Skin epidermis (tissue), 12 donors: ENCODE measurements at regions not wholly inside any gene's neighbourhood (a gene's known extent, or its start where the extent isn't known, plus 50 kb on each side); places are given as distances from the start of the nearest gene placed in this dataset.

Experiments
- H3K27ac ChIP-seq, 21 experiments: fragments of 200-600 bp; sonication (generic) in 11 of 21; one replicate each; pipeline ENCODE4 v1.5.0; 2020; ENCODE audit warnings: mild to moderate bottlenecking in 3 of 21, inconsistent platforms in 2 of 21, moderate library complexity in 2 of 21
- H3K4me3 ChIP-seq, 7 experiments: fragments of 200-600 bp; sonication (generic) in 2 of 7; one replicate each; pipeline ENCODE4 v1.5.0; 2020; ENCODE audit warnings: inconsistent platforms in 2 of 7, mild to moderate bottlenecking in 2 of 7, moderate library complexity in 1 of 7

DNA sequence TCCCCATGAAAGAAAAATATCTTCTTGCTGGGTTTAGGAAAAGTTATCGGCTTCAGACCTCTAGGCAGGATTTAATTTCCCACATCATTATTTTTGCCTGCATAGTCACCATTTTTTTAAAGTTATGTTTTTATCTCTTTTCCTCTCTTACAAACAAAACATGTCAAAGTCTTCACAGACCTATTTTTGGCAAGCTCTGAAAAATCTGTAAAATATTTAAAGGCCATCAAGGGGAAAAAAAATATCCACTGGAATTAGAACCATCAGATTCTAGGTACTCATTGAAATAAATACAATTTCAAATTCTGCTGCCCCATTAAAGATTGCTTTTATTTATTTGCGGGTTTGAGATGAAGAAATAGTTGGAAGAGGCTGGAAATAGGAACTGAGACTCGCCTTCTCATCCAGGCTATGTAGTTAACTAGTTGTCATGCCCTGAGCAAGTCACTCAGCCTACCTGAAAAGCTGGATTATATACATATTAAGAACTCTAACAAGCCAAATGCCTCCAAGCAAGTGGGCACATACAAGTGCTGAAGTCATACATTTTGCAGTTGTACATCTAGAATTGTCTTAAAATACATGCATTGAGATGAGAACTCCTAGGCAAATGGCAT lies 101.7 kb upstream of the SASH1 start:
- Histone ChIP-seq H3K4me3 (no peak overlapping the region), H3K27ac (peak overlapping the region in 11 of 21 experiments; percentile 15 to 73 (median 37))

DNA sequence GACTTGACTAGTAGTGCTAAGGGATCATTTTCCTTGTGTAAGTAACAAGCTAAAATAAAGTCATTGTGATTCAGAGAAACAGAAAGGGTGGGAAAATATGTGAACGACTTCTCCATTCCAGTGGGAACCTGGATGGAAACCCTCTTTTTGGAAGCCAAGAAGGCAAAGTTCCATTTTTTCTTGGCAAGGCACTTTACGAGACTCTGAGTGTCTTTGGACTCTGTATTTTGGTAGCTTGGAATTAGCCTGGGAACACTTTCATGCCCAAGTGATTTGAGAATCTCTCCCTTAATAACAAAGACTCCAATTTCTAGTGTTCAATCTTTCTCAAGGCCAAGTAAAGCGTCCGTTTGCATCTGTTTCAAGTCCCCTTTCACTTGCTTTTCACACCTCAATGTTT lies 100.5 kb upstream of the SASH1 start:
- Histone ChIP-seq H3K4me3 (no peak overlapping the region), H3K27ac (peak overlapping the region in 5 of 21 experiments; percentile 15 to 45 (median 23))

DNA sequence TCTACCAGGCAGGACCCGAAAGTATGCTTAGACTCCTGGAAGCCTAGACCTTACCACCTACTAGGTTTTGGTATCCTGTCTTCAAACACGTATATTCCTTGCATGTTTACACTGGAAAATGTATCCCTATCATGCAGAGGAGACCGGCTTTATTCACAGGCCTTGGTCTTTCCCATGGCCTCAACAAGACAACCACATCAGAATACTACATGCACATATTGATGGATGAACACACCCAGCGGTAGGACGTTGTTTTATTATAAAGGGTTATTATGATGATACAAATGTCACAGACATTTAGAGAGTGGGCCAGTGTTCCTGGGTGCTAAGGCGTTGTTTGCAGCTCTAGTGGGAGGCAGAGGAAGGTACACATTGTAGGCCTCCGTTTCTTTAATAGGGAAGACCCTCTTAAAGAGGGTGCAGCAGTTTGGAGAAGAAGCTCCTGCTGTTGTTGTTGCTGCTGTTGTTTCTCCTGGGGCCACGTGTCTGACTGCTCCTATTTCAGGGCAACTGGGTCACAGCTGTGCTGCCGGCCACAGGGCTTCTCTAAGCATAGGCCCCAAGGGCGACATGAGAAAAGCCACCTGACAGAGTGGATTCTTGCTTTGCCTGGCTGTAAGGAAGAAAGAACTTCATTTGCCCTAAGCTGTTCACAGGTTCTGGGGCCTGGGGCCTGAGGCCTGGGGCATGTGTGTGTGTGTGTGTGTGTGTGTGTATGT lies 98.3 kb upstream of the SASH1 start:
- Histone ChIP-seq H3K4me3 (no peak overlapping the region), H3K27ac (peak overlapping the region in 1 of 21 experiments; percentile 37)

DNA sequence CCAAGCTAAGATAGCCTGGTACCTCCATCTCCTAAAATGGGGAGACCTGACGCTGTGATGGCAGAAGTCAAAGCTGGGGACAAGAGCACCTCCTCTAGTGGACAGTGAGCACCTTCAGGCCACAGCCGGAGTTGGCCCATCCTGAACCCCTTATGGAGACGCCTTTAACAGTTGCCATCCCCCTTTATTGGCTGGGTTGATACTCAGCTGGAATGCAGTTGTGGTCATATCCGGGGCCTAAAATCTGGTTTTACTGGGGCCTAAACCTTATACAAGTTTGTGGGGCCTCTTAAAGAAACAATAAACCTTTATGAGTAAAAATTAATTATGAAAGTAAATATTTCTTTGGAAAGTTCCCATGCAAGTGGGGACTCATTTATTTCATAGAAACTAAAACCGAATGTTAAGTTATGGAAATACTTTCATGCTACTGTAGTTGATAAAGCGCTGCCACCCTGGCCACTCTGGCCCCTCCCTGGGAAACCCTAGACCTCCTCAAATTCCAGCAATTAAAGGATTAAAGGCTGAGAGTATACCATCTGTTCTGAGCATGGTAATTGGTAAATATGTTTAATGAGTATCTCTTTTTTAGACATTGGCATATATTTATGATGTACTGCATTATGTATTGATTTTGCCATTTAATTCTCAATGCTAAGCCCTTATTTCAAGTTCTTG lies 95.1 kb upstream of the SASH1 start:
- H3K27ac ChIP-seq = no peak overlapping the region
- H3K4me3 ChIP-seq = no peak overlapping the region

DNA sequence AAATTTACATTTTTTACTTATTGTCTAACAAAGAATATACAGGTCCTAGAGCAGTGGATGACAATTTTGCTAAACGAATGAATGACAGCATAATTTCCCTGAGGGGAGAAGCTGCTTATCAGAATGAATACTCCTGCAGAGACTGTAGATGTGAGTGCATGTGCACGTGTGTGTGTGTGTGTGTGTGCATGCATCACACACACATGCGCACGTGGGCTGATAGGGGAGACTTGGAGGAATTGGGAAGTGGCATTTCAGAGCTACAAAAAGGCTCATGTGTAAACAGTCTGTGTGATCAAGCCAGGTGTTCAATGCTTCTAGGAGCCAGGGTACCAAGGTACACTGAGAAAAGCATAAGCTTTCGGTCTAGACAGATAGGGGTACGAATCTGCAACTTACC lies 93.5 kb upstream of the SASH1 start:
- no peak overlapping the region for H3K27ac ChIP-seq
- H3K4me3 ChIP-seq = no peak overlapping the region

DNA sequence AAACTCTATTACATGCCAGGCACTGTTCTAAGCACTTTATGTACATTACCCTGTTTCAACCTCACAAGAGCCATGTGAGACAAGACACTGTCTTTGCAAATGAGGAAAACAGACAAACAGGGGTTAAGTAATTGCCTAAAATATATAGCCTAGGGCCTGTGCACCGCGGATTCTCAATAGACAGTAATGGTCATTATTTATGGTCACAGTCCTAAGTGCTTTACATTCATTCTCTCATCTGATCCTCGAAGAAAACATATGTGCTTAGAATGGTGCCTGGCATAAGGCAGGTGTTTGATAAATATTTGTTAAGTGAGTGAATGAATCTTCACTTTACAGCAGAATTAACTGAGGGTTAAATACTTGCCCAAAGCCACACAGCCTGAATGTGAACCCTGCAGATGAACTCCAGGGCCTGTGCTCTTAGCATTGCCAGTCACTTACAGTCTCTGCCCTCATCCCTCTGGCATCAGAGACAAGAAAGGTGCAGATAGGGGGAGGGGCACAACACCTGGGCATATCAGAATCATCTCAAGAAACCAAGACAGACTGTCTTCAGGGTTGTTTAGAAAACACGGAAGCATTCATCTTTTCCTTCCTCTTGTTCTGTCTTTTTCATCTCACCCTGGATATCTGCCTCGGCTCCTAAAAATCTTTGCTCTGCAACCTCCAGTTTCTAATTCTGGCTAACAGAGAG lies 92.8 kb upstream of the SASH1 start:
- no peak overlapping the region for H3K27ac ChIP-seq
- H3K4me3 ChIP-seq = no peak overlapping the region

DNA sequence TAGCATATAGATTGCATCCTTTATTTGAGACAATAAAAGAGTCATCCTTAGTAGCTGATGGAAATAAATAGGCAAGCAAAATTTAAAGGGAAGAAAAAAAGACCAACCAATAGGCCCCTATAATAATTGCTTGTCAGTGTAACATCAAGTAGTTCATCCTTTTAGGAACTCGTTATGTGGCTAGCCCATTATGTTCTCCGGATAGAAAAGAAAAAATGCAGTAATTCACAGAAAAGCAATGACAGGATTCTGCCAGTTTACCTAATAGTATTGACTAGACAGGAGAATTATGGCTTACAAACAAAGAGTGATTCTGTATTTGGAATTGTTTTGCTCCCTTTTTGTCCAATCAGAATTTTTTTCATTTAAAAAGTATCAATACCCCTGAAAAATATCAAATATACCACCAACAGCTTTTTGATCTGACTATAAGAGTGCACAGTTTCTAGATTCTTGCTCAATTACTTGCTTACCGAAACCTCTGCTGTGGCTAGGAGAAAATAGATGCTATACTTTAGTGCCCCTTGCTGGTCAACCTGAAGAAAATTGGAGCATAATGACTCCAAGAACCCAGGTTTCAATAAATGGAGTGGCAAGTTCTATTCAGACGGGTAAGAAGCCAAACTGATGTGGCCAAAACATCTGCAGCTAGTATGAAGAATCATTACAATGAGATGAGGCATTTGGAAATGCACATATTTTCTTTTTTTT lies 91.5 kb upstream of the SASH1 start:
- H3K4me3 ChIP-seq = no peak overlapping the region
- no peak overlapping the region for H3K27ac ChIP-seq

DNA sequence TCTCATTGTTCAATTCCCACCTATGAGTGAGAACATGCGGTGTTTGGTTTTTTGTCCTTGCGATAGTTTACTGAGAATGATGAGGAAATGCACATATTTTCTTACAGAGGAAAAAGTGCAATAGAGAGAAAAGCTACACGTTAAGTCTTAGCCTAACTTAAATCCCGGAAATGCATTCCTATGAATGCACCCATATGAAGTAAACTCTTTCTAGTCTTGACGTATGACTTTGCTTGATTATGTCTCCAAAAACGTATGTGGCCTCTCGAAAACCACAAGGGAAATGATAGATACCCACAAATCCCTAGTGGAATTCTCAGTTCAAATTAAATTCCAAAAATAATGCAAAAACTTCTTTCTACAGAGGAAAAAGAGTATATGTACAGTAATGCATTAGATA lies 90.7 kb upstream of the SASH1 start:
- Histone ChIP-seq H3K4me3 (no peak overlapping the region), H3K27ac (no peak overlapping the region)

DNA sequence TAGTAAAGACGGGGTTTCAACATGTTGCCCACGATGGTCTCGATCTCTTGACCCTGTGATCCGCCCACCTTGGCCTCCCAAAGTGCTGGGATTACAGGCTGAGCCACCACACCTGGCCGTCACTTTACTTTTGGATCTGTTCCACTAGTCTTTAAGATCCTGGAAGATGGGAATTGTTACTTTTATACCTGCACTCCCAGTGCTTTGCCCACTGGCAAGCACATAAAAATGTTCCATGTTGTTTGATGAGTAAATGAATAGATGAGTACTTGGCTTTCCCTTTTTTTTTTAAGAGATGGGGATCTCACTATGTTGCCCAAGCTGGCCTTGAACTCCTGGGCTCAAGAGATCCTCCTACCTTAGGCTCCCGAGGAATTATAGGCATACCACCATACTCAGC lies 84.8 kb upstream of the SASH1 start:
- H3K4me3 ChIP-seq = no peak overlapping the region
- no peak overlapping the region for H3K27ac ChIP-seq

DNA sequence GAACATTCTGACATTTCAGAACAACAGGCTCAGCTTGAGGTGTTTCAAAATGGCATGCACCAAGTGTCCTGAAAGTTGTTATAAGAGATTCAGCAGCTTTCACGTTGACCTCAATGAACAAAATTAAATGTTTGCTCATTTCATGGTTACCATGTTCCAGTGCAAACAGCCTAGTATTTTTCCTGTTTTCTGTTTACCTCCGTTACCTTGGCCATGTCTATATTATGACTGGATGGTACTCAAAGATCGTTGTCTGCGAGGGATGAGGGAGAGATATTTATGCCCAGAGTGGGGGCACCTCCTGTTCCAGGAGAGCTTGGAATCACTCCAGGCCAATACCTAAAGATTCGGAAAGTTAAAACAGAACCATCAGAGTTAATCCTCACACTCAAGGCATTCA lies 83.8 kb upstream of the SASH1 start:
- no peak overlapping the region for H3K27ac ChIP-seq
- H3K4me3 ChIP-seq = no peak overlapping the region

DNA sequence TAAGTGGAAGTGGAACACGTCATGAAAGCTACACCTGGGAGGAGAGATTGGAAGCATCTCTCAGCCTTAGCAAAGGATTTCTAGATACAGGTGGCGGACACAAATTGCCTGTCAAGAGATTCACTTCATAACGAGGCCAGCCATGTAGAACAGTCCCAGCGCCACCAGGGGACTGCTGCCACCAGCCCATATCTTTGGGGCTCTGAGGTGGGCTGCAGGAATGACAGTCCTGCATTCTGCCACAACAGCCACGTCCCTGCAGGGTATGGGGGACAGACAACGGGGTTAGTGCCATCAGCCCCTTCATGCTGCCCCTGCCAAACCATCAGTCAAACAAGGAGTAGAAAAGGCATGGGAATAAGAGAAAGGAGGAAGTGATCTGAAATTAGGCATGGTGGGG lies 81.2 kb upstream of the SASH1 start:
- Histone ChIP-seq H3K27ac (peak overlapping the region in 1 of 21 experiments; percentile 7), H3K4me3 (no peak overlapping the region)

DNA sequence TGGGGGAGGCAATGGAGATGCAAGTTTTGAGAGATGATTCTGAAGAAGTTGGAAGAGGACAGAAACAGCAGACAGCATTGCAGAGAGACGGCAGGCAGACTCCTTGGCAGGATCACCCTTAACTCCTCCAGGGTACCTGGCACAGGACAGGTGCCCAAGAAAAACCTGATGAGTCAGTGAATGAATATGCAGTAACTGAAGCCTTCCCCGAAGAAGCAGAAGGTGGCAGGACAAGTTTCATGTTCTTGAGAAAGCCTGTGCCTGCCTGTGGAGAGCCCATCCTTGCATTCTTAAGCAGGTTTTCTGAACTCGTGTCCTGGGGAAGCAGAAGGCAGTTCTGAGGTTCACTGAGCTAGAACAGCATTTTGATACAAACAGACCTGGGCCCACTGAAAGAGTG lies 79.6 kb upstream of the SASH1 start:
- H3K4me3 ChIP-seq = no peak overlapping the region
- peak overlapping the region in 10 of 21 experiments; percentile 16 to 67 (median 54) for H3K27ac ChIP-seq

DNA sequence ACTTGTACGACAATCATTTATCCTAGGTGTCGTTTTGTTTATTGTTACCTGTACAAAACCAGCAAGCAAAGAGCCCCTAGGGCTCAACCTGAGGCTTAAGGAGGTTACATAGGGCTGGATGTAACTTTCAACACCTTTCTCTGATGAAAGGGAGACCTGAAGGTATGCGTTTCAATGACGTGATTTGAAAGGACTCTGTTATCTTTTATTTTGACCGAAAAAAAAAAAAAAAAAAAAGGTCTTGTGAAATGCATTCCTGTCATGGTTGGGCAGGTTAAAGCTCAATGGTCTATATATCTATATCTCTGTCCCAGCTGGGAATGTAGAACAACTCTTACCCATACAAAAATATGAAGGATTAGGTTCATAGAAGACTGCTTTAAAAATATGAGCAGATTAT lies 78.7 kb upstream of the SASH1 start:
- Histone ChIP-seq H3K4me3 (no peak overlapping the region), H3K27ac (peak overlapping the region in 11 of 21 experiments; percentile 16 to 67 (median 52))

DNA sequence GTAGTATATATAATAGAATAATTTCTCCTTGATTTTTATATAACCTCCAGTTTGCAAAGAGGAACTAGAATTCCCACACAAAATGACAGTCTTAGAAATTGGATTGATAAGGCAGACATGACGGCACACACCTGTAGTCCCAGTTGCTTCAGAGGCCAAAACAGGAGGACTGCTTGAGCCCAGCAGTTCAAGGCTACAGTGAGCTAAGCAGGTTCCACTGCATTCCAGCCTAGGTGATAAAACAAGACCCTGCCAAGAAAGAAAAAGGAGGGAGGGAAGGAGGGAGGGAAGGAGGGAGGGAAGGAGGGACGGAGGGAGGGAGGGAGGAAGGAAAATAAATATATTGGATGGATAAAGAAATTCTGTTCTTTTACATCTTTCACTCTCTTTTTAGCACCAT lies 77.6 kb upstream of the SASH1 start:
- Histone ChIP-seq H3K4me3 (no peak overlapping the region), H3K27ac (no peak overlapping the region)

DNA sequence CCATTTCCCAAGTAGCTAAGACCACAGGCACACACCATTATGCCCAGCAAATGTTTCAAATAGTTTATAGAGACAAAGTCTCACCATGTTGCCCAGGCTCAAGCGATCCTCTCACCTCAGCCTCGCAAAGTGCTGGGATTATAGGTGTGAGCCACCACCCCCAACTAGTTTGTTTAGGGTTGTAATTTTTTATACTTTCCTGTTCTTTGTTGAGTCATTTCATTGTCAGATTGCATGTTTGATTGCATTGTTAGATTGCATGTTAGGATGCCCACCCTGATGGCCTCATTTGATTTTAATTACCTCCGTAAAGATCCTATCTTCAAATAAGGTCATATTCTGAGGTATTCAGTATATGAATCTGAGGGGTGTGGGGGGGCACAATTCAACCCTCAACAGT lies 73.3 kb upstream of the SASH1 start:
- no peak overlapping the region for H3K4me3 ChIP-seq
- no peak overlapping the region for H3K27ac ChIP-seq

DNA sequence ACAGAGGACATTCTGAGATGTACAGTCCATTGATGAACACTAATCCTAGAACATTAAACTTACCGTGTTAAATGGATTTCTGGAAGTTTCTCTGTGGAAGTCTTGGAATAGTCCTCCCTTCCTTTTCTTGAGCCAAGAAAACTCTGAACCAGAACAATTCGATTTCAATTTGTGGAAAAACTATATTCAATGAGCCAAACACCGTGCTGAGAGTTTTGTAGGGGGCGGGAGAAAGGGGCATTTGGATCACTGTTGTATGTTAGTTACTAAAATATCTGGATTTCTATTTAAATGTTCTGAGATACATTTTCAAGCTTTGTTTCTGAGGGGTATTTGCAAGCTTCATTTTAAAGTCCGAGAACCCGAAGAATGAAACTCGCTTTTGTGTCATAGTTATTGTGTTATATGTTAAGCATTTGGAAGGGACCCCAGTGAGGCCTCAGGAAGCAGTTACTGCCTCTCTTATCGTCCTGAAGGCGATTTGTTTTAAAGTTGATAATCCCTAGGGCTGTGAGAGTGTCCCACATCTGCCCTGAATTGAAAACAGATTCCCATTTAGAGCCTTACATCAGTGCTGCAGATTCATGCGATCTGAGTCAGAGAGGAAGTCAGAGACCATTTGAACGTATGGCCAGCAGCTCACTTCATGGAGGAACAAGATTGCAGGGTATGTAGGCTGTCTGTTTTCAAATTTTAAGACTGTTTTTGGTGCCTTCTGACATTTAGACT lies 70.8 kb upstream of the SASH1 start:
- Histone ChIP-seq H3K27ac (peak overlapping the region in 11 of 21 experiments; percentile 6 to 70 (median 40)), H3K4me3 (peak overlapping the region in 3 of 7 experiments; percentile 10 to 20 (median 18))

DNA sequence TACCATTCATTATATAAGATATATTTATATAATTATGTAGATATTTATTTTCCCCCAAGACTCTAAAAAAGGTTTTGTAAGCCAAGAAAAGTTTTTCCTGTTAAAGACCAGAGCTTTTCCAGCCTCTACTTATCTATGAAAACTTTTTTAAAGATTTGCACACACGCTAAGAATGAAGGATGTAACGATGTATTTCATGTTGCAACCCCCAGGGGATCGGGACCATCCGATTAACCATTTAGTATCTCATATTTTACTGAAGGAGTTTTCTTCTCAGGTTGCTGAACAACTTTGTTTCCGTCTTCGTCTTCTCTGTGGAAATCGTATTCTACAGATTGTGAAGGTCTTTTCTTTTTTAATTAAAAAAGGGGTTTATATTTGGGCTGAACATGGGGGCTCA lies 70.0 kb upstream of the SASH1 start:
- H3K27ac ChIP-seq = peak overlapping the region in 5 of 21 experiments; percentile 16 to 70 (median 57)
- H3K4me3 ChIP-seq = peak overlapping the region in 3 of 7 experiments; percentile 10 to 20 (median 18)

DNA sequence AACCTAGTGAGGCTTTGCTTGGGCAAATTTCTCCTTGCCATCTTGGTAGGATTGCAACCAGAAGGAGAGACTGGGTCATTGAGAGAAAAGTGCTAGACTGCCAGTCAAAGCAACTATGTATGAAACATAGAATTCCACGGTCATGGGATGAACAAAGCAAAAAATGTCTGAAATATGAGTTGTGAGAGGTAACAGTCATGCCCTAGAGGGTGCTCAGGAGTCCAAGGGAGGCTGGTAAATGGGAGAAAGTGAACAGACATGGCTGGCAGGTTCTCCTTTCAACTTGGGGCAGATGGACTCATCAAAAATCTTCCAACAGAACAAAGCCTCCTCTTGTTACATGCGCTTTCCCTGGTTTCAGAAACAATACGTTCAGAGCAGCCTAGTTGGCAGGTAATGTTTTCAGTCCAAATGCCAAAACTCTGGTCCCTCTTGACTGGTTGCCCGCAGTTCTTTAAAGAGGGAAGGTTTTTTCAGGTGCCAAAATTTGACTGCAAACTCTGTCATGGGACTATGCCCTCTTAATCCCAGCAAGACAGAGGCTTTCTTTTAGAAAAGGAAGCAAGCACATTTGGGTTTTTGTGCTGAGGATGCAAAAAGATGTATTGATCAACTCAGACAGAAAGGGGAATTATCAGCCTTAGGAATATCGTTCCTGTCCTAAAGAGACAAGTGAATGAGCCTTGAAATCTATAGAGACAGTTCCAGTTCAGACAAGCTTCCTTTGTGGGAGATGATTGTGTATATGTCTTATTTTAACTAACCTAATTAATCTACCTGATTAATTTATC lies 68.5 kb upstream of the SASH1 start:
- peak overlapping the region in 1 of 21 experiments; percentile 15 for H3K27ac ChIP-seq

More for the DNA sequence above, 68.5 kb upstream of the SASH1 start:
- H3K4me3 ChIP-seq = no peak overlapping the region
